ENCODE measurements at regions not wholly inside any gene's neighbourhood (a gene's known extent, or its start where the extent isn't known, plus 50 kb on each side); places are given as distances from the start of the nearest gene placed in this dataset.
A peak's percentile ranks its signal among the peaks of the same experiment; 100 is the strongest.

GRCh38 chr1:185574139-185574875 lies 159.9 kb upstream of the HMCN1 start:
- no peak for DNase-seq

DNA sequence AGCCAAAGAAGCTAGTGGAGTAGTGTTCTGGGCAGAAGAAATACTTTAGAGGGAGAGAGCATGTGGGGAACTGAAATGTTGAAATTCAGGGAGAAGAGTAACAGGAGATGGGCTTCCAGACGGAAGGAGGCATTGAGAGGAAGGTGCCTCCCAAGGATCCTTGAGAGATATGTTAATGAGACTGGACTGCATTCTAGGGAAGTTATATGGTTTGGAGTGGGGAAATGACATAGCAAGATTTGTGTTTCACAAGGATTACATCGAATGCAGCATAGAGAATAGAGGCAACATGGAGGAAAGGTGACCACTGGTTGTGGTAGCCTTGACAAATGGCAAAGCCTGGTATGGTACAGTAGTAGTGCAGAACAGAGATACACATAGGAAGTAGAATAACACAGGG lies 160.5 kb upstream of the HMCN1 start:
- DNase-seq: no peak

- DNase-seq: no peak
These were observed 161.0 kb upstream of the HMCN1 start for GRCh38 chr1:185573162-185573561.

- DNase-seq: no peak
These were observed 163.2 kb upstream of the HMCN1 start for GRCh38 chr1:185570962-185571361.

DNA sequence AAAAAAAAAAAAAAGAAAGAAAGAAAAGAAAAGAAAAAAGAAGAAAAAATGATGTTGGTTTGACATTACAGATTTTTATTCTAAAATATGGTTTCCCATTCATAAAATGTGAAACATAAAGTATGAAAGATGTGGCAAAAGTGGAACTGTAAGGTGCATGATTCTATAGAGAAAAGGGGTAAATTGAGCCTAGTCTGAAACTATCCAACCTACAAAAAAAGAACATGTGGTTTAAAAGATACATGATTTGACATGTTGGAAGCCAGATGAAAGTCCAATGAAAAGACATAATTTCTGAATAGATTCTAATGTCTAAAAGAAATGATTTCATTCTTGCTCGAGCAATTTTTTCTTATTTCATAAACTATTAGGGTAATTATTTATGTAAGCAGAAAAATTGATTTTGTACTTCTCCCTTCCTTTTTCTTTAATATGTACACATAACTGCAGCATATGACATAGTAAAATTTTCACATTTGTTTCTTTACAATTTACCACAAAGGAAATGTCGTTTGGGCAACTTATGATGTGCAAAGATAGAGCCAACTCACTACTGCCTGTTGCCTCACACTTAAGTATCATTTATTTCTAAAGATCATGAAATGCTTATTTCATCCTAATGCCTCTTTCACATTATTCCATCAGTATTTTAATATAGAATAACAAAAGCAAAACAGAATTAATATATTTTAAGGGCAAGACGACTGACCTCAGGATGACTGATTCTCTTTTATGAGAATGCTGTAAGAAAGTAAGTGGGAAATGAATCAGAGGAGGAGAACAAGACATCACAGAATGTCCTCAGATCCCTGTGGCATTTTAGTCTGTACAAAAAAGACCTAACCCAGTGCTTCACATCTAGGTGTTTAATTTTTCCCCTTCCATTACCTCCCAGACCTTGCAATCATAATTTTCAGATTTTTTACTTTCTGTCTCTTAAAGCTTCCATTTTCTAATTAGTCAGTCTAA lies 165.8 kb upstream of the HMCN1 start:
- no peak for DNase-seq

- DNase-seq: no peak
These were observed 166.8 kb upstream of the HMCN1 start for GRCh38 chr1:185567440-185567839.

- DNase-seq: no peak
These were observed 167.2 kb upstream of the HMCN1 start for GRCh38 chr1:185566995-185567394.

- no peak for DNase-seq
These were observed 168.9 kb upstream of the HMCN1 start for GRCh38 chr1:185565302-185565701.

GRCh38 chr1:185564816-185565215 lies 169.4 kb upstream of the HMCN1 start:
- DNase-seq: no peak

DNA sequence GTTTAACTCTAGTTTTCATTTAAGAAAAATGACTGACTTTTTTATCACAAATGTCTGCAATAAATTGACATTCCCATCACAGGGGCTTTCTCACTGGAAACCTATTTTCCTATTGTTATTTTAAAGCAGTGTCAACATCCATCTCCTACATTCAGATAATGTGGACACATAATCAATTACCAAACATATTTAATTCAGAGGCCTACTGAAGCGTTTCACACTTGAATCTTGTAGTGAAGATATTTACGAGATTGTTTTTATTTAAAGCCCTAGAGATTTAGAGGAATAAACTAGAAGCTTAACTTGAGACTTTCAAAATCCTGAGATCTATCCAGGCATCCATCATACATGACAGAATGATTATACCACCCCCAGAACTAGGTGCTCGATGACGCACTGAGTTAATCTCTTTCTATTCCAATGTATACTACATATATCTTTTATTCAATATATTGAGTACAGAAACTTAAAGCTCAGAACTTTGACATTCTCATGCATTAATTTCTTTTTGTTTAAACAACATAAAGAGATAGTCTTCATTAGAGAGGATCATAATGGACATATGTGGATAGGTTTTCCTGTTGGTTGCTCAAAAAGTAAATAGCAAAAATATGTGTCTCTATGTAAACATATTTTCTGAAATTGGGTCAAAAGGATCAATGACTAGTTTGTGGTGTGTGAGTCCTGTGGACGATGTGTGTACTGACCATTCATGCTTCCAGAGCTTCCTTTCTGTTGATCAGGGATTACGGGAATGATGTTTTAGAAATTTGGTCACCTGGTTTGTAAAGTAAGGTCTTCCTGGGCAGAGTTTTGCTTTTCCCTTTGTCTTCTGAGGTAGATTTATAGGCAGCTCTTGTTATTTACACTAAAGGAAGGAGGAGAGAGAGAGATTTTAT lies 171.5 kb upstream of the HMCN1 start:
- DNase-seq: no peak

GRCh38 chr1:185561629-185562028 lies 172.6 kb upstream of the HMCN1 start:
- no peak for DNase-seq

DNA sequence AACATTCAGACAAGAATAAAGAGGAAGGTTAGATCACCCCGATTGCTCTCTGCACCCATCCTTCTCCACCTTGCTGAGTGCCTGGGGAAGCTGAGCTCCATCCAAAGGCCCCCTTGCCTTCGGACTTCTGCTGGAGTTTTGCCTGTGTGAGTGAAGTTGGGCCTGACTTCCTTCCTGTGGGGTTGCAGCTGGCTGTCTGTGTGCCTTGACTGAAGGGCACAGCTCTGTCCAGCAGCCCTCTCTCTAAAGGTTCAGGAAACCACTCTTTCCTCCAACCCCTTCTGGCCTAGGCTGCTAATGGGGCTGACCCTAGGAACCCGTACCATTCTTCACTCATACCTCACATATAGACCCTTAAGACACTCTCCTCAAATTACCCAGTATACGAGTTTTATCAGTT lies 173.4 kb upstream of the HMCN1 start:
- no peak for DNase-seq

DNA sequence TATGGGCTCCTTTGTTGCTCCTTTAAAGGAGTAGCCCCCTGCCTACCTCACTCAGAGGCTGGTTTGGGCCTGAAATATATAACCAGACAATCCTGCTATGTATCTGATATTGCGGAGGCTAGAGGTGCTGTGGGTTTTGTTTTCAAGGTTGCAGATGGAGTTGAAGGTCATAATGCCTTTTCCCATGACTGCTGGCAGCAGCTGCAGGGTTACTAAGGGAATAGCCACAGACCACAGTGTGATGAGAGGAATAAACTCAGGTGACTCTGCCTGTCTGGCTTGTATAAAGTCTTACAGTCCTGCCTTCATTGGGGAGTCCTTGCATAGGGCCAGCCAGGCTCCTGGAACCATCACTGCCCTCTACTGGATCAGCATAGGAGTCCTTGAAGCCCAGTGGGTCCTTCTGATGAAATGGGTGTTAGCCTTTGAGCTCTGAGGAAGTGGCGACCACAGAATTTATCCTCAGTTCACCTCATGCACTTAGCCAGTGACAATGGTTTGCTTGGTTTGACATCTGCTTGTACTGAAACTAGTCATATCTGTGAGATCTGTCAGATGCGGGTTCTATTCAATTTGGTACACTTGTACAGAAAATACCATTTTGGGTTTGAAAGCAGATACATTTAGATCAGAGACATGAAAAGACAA lies 174.4 kb upstream of the HMCN1 start:
- peak; percentile 54 for DNase-seq

DNA sequence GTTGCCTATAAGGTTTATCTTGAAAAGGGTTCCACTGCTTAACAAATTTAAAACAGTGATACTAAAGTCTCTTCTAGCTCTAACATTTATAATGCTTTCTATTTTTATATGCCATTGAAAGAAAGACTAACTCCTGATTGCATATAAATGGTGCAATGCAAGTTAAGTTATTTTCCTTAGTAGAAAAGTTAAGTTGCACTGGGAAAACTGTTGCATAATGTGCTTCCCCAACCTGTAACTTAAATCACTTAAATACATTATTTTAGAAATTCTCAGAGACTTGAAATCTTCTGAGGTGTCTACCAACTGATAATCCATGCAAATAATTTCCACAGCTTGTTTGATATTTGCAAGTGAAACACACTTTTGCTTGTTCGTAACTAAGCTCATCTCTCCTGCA lies 175.0 kb upstream of the HMCN1 start:
- DNase-seq: no peak

GRCh38 chr1:185556561-185556960 lies 177.6 kb upstream of the HMCN1 start:
- DNase-seq: no peak

GRCh38 chr1:185555743-185556142 lies 178.4 kb upstream of the HMCN1 start:
- no peak for DNase-seq

- no peak for DNase-seq
These were observed 183.2 kb upstream of the HMCN1 start for GRCh38 chr1:185551008-185551407.

- DNase-seq: no peak
These were observed 184.3 kb upstream of the HMCN1 start for GRCh38 chr1:185549906-185550305.

GRCh38 chr1:185546029-185546428 lies 188.2 kb upstream of the HMCN1 start:
- no peak for DNase-seq

GRCh38 chr1:185541871-185542301 lies 192.3 kb upstream of the HMCN1 start:
- DNase-seq: no peak

DNA sequence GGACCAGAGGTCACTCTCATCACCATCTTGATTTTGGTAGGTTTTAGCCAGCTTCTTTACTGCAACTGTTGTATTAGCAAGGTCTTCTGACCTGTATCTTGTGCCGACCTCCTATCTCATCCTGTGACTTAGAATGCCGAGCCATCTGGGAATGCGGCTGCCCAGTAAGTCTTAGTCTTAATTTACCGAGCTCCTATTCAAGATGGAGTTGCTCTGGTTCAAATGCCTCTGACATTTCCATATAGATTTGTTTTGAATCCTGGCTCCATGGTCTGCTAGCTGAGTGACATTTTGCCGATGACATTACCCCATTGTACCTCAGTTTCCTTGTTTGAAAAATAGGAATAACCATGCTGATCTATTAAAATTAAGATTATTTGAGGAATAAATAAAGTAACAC lies 193.9 kb upstream of the HMCN1 start:
- DNase-seq: no peak

- DNase-seq: no peak
These were observed 194.8 kb upstream of the HMCN1 start for GRCh38 chr1:185539277-185539943.
